Prostate gland (tissue), 2 donors: ENCODE measurements at regions not wholly inside any gene's neighbourhood (a gene's known extent, or its start where the extent isn't known, plus 50 kb on each side); places are given as distances from the start of the nearest gene placed in this dataset.

Source experiments
- DNase-seq: peaks from one replicate; pipeline ENCODE4 v3.0.0-alpha.2; 2019; ENCODE audit warnings: low spot score
- H3K27ac ChIP-seq, 2 donors: fragments of 200-600 bp; sonication (generic); 2 replicates each; pipeline ENCODE4 v1.5.1; 2017 to 2019
- H3K27me3 ChIP-seq: fragments of 200-600 bp; sonication (generic); replicated peaks from 2 replicates; pipeline ENCODE4 v1.5.1; 2019; ENCODE audit not compliant: insufficient read depth
- H3K36me3 ChIP-seq, 2 donors: fragments of 200-600 bp; sonication (generic); 1 replicate in 1 of 2; 2 replicates in 1 of 2; pipeline versions ENCODE4 v1.5.1 to v1.8.1; 2017 to 2019
- H3K4me1 ChIP-seq: fragments of 200-600 bp; sonication (generic); replicated peaks from 2 replicates; pipeline ENCODE4 v1.5.1; 2019
- H3K4me3 ChIP-seq, 2 donors: fragments of 200-600 bp; sonication (generic); 2 replicates each; pipeline ENCODE4 v1.5.1; 2017 to 2019
- H3K9me3 ChIP-seq: fragments of 200-600 bp; sonication (generic); 2 replicates; pipeline ENCODE4 v1.5.1; 2017
- POLR2A ChIP-seq: fragments of 450-650 bp; IDR thresholded peaks from one replicate; pipeline ENCODE4 v1.6.1; 2016; ENCODE audit warnings: antibody characterized with exemption, mild to moderate bottlenecking
- POLR2AphosphoS5 ChIP-seq: sonication (generic); formaldehyde crosslinking; IDR thresholded peaks from one replicate; pipeline ENCODE4 v1.6.1; 2017; ENCODE audit warnings: antibody characterized with exemption
- WGBS: methylation state at CpG from one replicate; pipeline ENCODE4 v1.1.5; 2018; 5-methylcytosine and 5-hydroxymethylcytosine counted together
- intact Hi-C: fragments of 100-400 bp; cut with DNase I; formaldehyde crosslinking; loops from one replicate; pipeline ENCODE4 v1.14.2; 2022
- TF ChIP-seq, protein P1 (sequence below), 4 experiments: fragments of 200-600 bp in 2 of 4; fragments of 450-650 bp in 2 of 4; sonication (generic) in 2 of 4; IDR thresholded peaks; 1 replicate in 3 of 4; 2 replicates in 1 of 4; pipeline ENCODE4 v1.5.1; 2016 to 2019; ENCODE audit warnings: antibody characterized with exemption in 4 of 4, mild to moderate bottlenecking in 2 of 4, moderate library complexity in 2 of 4

DNA sequence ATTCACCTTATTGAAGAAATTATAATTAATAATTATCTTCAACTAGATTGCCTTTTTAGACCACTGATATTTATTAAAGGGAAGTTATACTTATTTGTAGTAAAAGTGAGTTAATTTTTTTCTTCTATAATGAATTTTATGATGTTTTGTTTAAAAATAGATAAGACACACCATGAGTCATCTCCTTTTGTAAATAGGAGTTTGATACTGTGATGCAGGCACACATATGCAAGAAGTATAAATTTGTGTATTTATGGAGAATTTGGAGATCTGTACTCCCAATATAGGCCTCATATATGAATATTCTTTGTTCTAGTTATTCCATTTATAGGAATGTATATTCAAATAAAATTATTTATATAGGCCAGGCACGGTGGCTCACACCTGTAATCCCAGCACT, 703.5 kb upstream of the CHAC2 start:
- no peak overlapping the region for H3K27ac ChIP-seq
- H3K36me3 ChIP-seq, result no peaks in the 10 kb centered on the region
- 71% methylated on average over 1 of the region's 1 CpG for WGBS
- no peaks in the 10 kb centered on the region for H3K27me3 ChIP-seq
- intact Hi-C loops, result no loop called here
- no peak for DNase-seq
- H3K9me3 ChIP-seq, result no peaks in the 10 kb centered on the region
- TF ChIP-seq, protein P1, sequence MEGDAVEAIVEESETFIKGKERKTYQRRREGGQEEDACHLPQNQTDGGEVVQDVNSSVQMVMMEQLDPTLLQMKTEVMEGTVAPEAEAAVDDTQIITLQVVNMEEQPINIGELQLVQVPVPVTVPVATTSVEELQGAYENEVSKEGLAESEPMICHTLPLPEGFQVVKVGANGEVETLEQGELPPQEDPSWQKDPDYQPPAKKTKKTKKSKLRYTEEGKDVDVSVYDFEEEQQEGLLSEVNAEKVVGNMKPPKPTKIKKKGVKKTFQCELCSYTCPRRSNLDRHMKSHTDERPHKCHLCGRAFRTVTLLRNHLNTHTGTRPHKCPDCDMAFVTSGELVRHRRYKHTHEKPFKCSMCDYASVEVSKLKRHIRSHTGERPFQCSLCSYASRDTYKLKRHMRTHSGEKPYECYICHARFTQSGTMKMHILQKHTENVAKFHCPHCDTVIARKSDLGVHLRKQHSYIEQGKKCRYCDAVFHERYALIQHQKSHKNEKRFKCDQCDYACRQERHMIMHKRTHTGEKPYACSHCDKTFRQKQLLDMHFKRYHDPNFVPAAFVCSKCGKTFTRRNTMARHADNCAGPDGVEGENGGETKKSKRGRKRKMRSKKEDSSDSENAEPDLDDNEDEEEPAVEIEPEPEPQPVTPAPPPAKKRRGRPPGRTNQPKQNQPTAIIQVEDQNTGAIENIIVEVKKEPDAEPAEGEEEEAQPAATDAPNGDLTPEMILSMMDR (IDR thresholded peaks at IDR 0.05), result no peak
- TF ChIP-seq POLR2AphosphoS5, result no peak
- H3K4me1 ChIP-seq, result no peaks in the 10 kb centered on the region
- no peak overlapping the region for H3K4me3 ChIP-seq

DNA sequence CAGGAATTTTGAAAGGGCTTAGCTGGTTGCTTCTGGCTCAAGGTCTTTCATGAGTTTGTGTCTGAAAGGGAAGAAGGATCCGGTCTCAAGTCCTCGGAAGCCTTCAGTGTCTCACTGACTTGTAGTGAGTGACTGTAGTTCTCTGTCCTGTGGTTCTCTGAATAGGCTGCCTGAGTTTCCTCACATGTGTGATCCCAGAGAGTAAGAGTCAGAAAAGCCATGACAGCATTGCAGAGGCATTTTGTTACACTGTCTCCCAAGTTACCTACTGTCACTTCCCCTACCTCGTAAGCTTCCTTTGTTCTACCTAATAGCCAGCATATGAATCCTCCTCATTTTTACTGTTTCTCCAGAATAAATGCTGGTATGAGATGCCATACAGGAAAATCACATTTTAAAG, 709.1 kb upstream of the CHAC2 start:
- Histone ChIP-seq H3K27ac (no peak overlapping the region), H3K4me1 (no peaks in the 10 kb centered on the region), H3K36me3 (no peaks in the 10 kb centered on the region), H3K27me3 (no peaks in the 10 kb centered on the region), H3K4me3 (no peak overlapping the region), H3K9me3 (no peaks in the 10 kb centered on the region)
- DNase-seq, result no peak
- 70% methylated on average over 3 of the region's 3 CpGs for WGBS
- TF ChIP-seq POLR2A (no peak), POLR2AphosphoS5 (no peak)
- TF ChIP-seq, protein P1 (IDR thresholded peaks at IDR 0.05), result no peak
- intact Hi-C loops, result no loop called here

DNA sequence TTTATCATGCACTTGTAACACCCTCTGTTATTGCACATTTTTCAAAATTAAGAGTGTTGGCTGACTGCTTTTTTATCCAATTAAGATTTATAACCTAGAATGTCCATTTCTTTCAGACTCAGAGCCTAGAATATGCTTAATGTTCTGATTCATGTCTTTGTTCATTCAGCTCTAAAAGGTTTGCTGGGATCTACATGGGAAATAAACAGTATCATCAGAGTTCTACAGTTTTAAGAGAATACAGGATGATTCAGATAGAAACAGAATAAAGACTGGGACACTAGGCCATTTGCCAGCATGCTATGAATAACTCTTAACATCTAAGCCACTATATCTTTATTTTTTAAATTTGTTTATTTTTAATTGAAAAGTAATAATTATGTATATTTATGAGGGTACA, 713.7 kb upstream of the CHAC2 start:
- Histone ChIP-seq H3K9me3 (no peaks in the 10 kb centered on the region), H3K27ac (no peak overlapping the region), H3K4me3 (no peak overlapping the region), H3K4me1 (no peaks in the 10 kb centered on the region), H3K36me3 (no peaks in the 10 kb centered on the region), H3K27me3 (no peaks in the 10 kb centered on the region)
- no peak for TF ChIP-seq POLR2AphosphoS5
- TF ChIP-seq, protein P1 (IDR thresholded peaks at IDR 0.05), result no peak
- TF ChIP-seq POLR2A, result no peak
- DNase-seq, result no peak
- intact Hi-C loops, result no loop called here

DNA sequence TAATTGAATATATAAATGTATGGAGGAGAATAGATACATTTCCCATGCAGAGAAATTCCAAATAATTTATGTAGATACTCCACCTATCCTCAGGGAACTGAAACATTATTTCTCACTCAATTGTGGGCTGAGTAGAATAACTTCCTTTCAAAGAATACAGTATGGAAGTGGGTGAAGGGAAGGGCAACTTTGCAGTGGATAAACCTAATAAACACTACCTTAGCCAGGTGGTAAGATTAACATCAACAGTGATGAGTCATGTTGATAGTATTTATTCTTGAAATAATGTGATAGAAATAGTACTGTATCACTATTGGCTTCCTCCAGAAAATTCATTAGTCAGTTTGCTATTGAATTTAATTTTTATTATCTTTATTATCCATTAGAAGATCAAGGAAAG, 716.4 kb upstream of the CHAC2 start:
- intact Hi-C loops, result no loop called here
- Histone ChIP-seq H3K27ac (no peak overlapping the region), H3K36me3 (no peaks in the 10 kb centered on the region), H3K27me3 (no peaks in the 10 kb centered on the region), H3K9me3 (no peaks in the 10 kb centered on the region), H3K4me3 (no peak overlapping the region), H3K4me1 (no peaks in the 10 kb centered on the region)
- no peak for DNase-seq
- TF ChIP-seq POLR2AphosphoS5 (no peak), POLR2A (no peak)
- TF ChIP-seq, protein P1 (IDR thresholded peaks at IDR 0.05), result no peak

DNA sequence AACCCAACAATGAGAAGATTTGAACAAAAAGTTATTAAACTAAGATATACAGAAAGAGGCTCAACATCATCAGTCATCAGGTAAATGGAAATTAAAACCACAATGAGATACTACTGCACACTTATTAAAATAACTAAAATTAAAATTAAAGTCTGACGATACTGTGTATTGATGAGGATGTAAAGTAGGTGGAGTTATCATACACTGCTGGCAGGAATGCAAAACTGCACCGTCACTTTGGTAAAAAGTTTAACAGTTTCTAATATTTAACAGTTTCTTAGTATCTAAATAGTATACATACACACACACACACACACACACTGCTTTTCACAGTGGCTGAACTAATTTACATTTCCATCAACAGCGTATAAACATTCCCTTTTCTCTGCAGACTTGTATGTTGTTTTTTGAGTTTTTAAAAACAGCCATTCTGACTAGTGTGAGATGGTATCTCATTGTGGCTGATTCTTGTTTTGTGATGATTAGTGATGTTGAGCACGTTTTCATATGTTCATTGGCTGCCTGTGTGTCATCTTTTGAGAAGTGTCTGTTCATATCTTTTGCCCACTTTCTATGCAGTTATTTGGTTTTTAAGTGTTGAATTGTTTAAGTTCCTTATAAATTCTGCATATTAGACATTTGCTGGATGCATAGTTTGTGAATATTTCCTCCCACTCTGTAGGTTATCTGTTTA, 726.9 kb upstream of the CHAC2 start:
- no peak overlapping the region for H3K27ac ChIP-seq
- WGBS, result 73% methylated on average over 4 of the region's 4 CpGs
- H3K9me3 ChIP-seq, result no peaks in the 10 kb centered on the region
- H3K4me1 ChIP-seq, result no peaks in the 10 kb centered on the region
- DNase-seq, result no peak
- intact Hi-C loops, result no loop called here
- no peak for TF ChIP-seq POLR2AphosphoS5
- TF ChIP-seq POLR2A, result no peak
- TF ChIP-seq, protein P1 (IDR thresholded peaks at IDR 0.05), result no peak
- no peaks in the 10 kb centered on the region for H3K27me3 ChIP-seq
- no peaks in the 10 kb centered on the region for H3K36me3 ChIP-seq
- H3K4me3 ChIP-seq, result no peak overlapping the region
